A673 (cell line): ENCODE measurements at regions not wholly inside any gene's neighbourhood (a gene's known extent, or its start where the extent isn't known, plus 50 kb on each side); places are given as distances from the start of the nearest gene placed in this dataset.

Source experiments
- BruUV-seq: library from RNA; stranded (reverse); fragments of 400-500 nt; replicated peaks from 2 replicates; lab custom pipeline; 2021; lab: Mats Ljungman, UMichigan
- CTCF ChIA-PET: fragments of 300-600 bp; sonication (Branson Sonifier 250); formaldehyde crosslinking; loops from one replicate; lab custom pipeline; 2022; ENCODE audit warnings: antibody characterized with exemption; lab: Charles Lee
- POLR2A ChIA-PET: fragments of 300-600 bp; sonication (Branson Sonifier 250); formaldehyde crosslinking; loops from one replicate; lab custom pipeline; 2022; ENCODE audit warnings: antibody characterized with exemption; ENCODE audit not compliant: low non-redundant PET; lab: Charles Lee
- DNase-seq: peaks from one replicate; pipeline ENCODE4 v3.0.0-alpha.2; 2015; ENCODE audit warnings: low spot score
- H3K27ac ChIP-seq: fragments of 200-600 bp; sonication (generic); 2 replicates; pipeline ENCODE4 v1.5.1; 2016; ENCODE audit warnings: mixed run types, low read depth, mild to moderate bottlenecking, mixed read lengths, antibody characterized with exemption, low read length; ENCODE audit not compliant: poor library complexity, severe bottlenecking
- H3K27me3 ChIP-seq: fragments of 200-600 bp; sonication (generic); replicated peaks from 2 replicates; pipeline ENCODE4 v1.6.1; 2017; ENCODE audit warnings: mixed run types, low read depth, mild to moderate bottlenecking, mixed read lengths, antibody characterized with exemption, low read length; ENCODE audit not compliant: insufficient read depth, poor library complexity
- H3K36me3 ChIP-seq: fragments of 200-600 bp; sonication (generic); 2 replicates; pipeline ENCODE4 v1.6.1; 2016; ENCODE audit warnings: mixed run types, mild to moderate bottlenecking, mixed read lengths, antibody characterized with exemption, low read length; ENCODE audit not compliant: insufficient read depth, poor library complexity, severe bottlenecking
- H3K4me1 ChIP-seq: fragments of 200-600 bp; sonication (generic); 2 replicates; pipeline ENCODE4 v1.6.1; 2017; ENCODE audit warnings: mixed run types, mild to moderate bottlenecking, mixed read lengths, antibody characterized with exemption, low read length; ENCODE audit not compliant: insufficient read depth, poor library complexity, severe bottlenecking
- H3K4me3 ChIP-seq: fragments of 200-600 bp; sonication (generic); 2 replicates; pipeline ENCODE4 v1.5.1; 2016; ENCODE audit warnings: low read depth, mixed run types, mild to moderate bottlenecking, mixed read lengths, low read length; ENCODE audit not compliant: poor library complexity, severe bottlenecking
- H3K9me3 ChIP-seq: fragments of 200-600 bp; sonication (generic); 2 replicates; pipeline ENCODE4 v1.6.1; 2016; ENCODE audit warnings: mixed run types, low read depth, mild to moderate bottlenecking, mixed read lengths, antibody characterized with exemption, low read length; ENCODE audit not compliant: poor library complexity, severe bottlenecking
- EZH2 ChIP-seq: fragments of 200-600 bp; sonication (generic); IDR thresholded peaks from 2 replicates; pipeline ENCODE4 v1.6.1; 2017; ENCODE audit warnings: borderline replicate concordance, low read depth, mild to moderate bottlenecking, mixed read lengths, antibody characterized with exemption, low read length; ENCODE audit not compliant: poor library complexity, severe bottlenecking
- intact Hi-C: fragments of 100-400 bp; cut with micrococcal nuclease; formaldehyde crosslinking; loops from one replicate; pipeline ENCODE4 v1.10.0; 2022; ENCODE audit not compliant: unreplicated experiment
- TF ChIP-seq, protein P1 (sequence below): fragments of 300-800, 200-600 bp; sonication (generic); conservative IDR thresholded peaks from 2 replicates; pipeline ENCODE4 v1.5.1; 2017; ENCODE audit warnings: low read depth, mild to moderate bottlenecking, antibody characterized with exemption, low read length, moderate library complexity, mixed read lengths

DNA sequence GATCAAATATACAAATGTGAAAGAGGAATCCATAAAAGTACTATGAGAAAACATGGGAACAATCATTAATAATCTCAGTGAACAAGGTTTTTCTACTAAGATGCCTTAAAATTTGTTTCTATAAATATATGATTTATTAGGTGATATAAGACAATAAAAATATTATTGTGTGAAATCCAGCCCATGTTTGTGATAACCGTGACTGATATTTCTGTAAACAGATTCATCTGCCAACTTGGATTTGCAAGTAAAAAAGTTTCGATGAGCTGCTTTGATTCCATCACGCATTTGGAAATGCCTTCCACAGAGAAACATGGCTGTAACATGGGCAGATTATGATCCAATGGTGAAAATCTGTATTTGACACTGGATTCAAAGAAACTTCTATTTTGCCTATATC is 157.8 kb downstream of the NXPE2 start:
- no peaks in the 10 kb centered on the region for H3K4me1 ChIP-seq
- no peak overlapping the region for H3K27ac ChIP-seq
- no peak overlapping the region for H3K4me3 ChIP-seq
- H3K27me3 ChIP-seq, result no peaks in the 10 kb centered on the region
- POLR2A ChIA-PET, result no interaction called here
- CTCF ChIA-PET, result no interaction called here
- H3K36me3 ChIP-seq, result no peaks in the 10 kb centered on the region
- no peak for TF ChIP-seq EZH2
- TF ChIP-seq, protein P1, sequence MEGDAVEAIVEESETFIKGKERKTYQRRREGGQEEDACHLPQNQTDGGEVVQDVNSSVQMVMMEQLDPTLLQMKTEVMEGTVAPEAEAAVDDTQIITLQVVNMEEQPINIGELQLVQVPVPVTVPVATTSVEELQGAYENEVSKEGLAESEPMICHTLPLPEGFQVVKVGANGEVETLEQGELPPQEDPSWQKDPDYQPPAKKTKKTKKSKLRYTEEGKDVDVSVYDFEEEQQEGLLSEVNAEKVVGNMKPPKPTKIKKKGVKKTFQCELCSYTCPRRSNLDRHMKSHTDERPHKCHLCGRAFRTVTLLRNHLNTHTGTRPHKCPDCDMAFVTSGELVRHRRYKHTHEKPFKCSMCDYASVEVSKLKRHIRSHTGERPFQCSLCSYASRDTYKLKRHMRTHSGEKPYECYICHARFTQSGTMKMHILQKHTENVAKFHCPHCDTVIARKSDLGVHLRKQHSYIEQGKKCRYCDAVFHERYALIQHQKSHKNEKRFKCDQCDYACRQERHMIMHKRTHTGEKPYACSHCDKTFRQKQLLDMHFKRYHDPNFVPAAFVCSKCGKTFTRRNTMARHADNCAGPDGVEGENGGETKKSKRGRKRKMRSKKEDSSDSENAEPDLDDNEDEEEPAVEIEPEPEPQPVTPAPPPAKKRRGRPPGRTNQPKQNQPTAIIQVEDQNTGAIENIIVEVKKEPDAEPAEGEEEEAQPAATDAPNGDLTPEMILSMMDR, result no peak
- no peak for DNase-seq
- intact Hi-C loops, result no loop called here
- no TSS peak for BruUV-seq
- no peaks in the 10 kb centered on the region for H3K9me3 ChIP-seq

- Histone ChIP-seq H3K36me3 (no peaks in the 10 kb centered on the region), H3K4me3 (no peak overlapping the region), H3K27me3 (peaks cover 3% of the 10 kb centered on the region), H3K9me3 (no peaks in the 10 kb centered on the region), H3K27ac (no peak overlapping the region), H3K4me1 (peaks cover 15% of the 10 kb centered on the region)
- no peak for DNase-seq
- CTCF ChIA-PET, result no interaction called here
- no TSS peak for BruUV-seq
- intact Hi-C loops, result no loop called here
- TF ChIP-seq, protein P1, result no peak
- no peak for TF ChIP-seq EZH2
- POLR2A ChIA-PET, result no interaction called here
Observed at GRCh38 chr11:114844896-114845295, 166.6 kb downstream of the NXPE2 start.

DNA sequence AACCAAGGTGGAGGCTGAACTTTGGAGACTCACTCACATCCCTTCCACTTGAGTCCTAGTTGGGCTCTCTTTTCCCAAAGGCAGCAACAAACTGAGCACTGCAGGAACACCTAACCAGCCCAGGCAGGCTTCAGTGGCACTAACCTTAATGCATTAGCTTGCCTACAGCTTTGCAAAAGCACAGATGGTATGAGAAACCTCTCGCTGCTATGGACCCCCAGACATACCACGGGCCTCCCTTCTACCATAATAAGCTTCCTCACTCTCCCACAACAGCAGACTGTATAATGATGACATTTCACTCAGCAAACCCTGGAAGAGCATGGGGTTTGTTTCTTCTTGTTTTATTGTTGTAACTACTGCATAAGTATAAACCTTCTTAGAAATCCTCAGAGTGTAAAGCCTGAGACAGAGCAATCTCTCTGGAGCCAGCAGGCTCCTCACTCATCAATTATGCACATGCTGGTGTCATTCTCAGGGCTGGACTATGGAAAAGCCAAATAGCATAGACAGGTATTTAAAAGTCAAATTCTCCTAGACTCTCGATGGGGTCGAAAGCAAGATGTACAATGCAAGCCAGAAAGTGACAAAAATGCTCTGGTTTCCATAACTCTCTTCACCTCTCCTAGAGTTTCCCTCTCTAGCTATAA is 167.6 kb downstream of the NXPE2 start:
- Histone ChIP-seq H3K27ac (no peak overlapping the region), H3K27me3 (peaks cover 3% of the 10 kb centered on the region), H3K4me3 (no peak overlapping the region), H3K9me3 (no peaks in the 10 kb centered on the region), H3K36me3 (no peaks in the 10 kb centered on the region), H3K4me1 (peaks cover 15% of the 10 kb centered on the region)
- no TSS peak for BruUV-seq
- intact Hi-C loops, result no loop called here
- no peak for DNase-seq
- POLR2A ChIA-PET, result no interaction called here
- no peak for TF ChIP-seq EZH2
- TF ChIP-seq, protein P1, result no peak
- CTCF ChIA-PET, result no interaction called here
